CD4-positive, alpha-beta T cell (primary cell): ENCODE measurements at regions not wholly inside any gene's neighbourhood (a gene's known extent, or its start where the extent isn't known, plus 50 kb on each side); places are given as distances from the start of the nearest gene placed in this dataset.

ENCODE experiments used
- ATAC-seq: fragments of 200-7000 bp; cut with Tn5 transposase; one replicate; pipeline ENCODE4 v1.10.0; 2022; ENCODE audit warnings: mild to moderate bottlenecking; ENCODE audit not compliant: poor library complexity
- CTCF ChIA-PET: fragments of 350-600 bp; sonication (Branson Sonifier 250); formaldehyde crosslinking; loops from one replicate; lab custom pipeline; 2021; ENCODE audit warnings: antibody characterized with exemption, inconsistent platforms; lab: Charles Lee
- POLR2A ChIA-PET: fragments of 350-600 bp; sonication (Branson Sonifier 250); formaldehyde crosslinking; loops from one replicate; lab custom pipeline; 2021; ENCODE audit warnings: antibody characterized with exemption, inconsistent platforms; lab: Charles Lee
- DNase-seq, 14 experiments: peaks; one replicate each; pipeline ENCODE4 v3.0.0-alpha.2; 2013 to 2020; ENCODE audit warnings: mixed read lengths in 2 of 14
- H3K27ac ChIP-seq, 2 donors: one replicate each; pipeline versions ENCODE4 v1.5.1 to v1.7.0; 2013; ENCODE audit warnings: low read length in 2 of 2, low read depth in 1 of 2, mild to moderate bottlenecking in 1 of 2
- H3K27me3 ChIP-seq, 2 experiments: 1 replicate in 1 of 2; 2 replicates in 1 of 2; pipeline versions ENCODE4 v1.6.1 to v1.7.0; 2013; ENCODE audit warnings: low read length in 2 of 2, control low read depth in 1 of 2, mild to moderate bottlenecking in 1 of 2, moderate library complexity in 1 of 2; ENCODE audit not compliant: insufficient read depth in 2 of 2, control insufficient read depth in 1 of 2
- H3K36me3 ChIP-seq: one replicate; pipeline ENCODE4 v1.6.1; 2013; ENCODE audit warnings: low read length, control low read depth; ENCODE audit not compliant: insufficient read depth
- H3K4me1 ChIP-seq: one replicate; pipeline ENCODE4 v1.6.1; 2013; ENCODE audit warnings: low read length, control low read depth; ENCODE audit not compliant: insufficient read depth
- H3K4me3 ChIP-seq: one replicate; pipeline ENCODE4 v1.5.1; 2013; ENCODE audit warnings: mild to moderate bottlenecking, low read length, moderate library complexity
- H3K9me3 ChIP-seq, 2 experiments: 1 replicate in 1 of 2; 2 replicates in 1 of 2; pipeline versions ENCODE4 v1.6.1 to v1.7.0; 2013; ENCODE audit warnings: low read length in 2 of 2, mild to moderate bottlenecking in 2 of 2, control low read depth in 1 of 2, moderate library complexity in 1 of 2; ENCODE audit not compliant: control insufficient read depth in 1 of 2, insufficient read depth in 1 of 2
- H3K27ac Mint-ChIP-seq: one replicate; pipeline ENCODE4 v1.8.0; 2020; ENCODE audit warnings: mixed read lengths
- H3K27me3 Mint-ChIP-seq: one replicate; pipeline ENCODE4 v1.8.0; 2021; ENCODE audit warnings: mixed read lengths
- H3K36me3 Mint-ChIP-seq: one replicate; pipeline ENCODE4 v1.8.0; 2021; ENCODE audit warnings: low read depth, mixed read lengths
- H3K4me1 Mint-ChIP-seq: one replicate; pipeline ENCODE4 v1.8.0; 2021; ENCODE audit warnings: low read depth, mixed read lengths
- H3K4me3 Mint-ChIP-seq: one replicate; pipeline ENCODE4 v1.8.0; 2020; ENCODE audit warnings: mild to moderate bottlenecking, mixed read lengths
- H3K9me3 Mint-ChIP-seq: one replicate; pipeline ENCODE4 v1.8.0; 2020; ENCODE audit warnings: mixed read lengths
- CTCF ChIP-seq: fragments of 200-600 bp; IDR thresholded peaks from one replicate; pipeline ENCODE4 v1.8.0; 2022; ENCODE audit warnings: antibody characterized with exemption, mild to moderate bottlenecking
- intact Hi-C, 2 experiments: fragments of 100-400 bp; cut with DNase I in 1 of 2; cut with micrococcal nuclease in 1 of 2; formaldehyde crosslinking; loops; one replicate each; pipeline versions ENCODE4 v1.15.1 to v1.9.0; 2023 to 2025; cut with DNase I, micrococcal nuclease

- intact Hi-C loops = no loop called here
- Mint-ChIP-seq H3K4me1 (no peaks in the 10 kb centered on the region), H3K4me3 (no peak overlapping the region), H3K36me3 (no peaks in the 10 kb centered on the region), H3K27ac (no peak overlapping the region), H3K27me3 (peaks cover 6% of the 10 kb centered on the region), H3K9me3 (no peaks in the 10 kb centered on the region)
- Histone ChIP-seq H3K9me3 (peaks cover 0 to 9% of the 10 kb centered on the region in 2 experiments), H3K4me1 (no peaks in the 10 kb centered on the region), H3K4me3 (no peak overlapping the region), H3K27me3 (peaks cover 0 to 4% of the 10 kb centered on the region in 2 experiments), H3K36me3 (no peaks in the 10 kb centered on the region), H3K27ac (no peak overlapping the region)
- no peak for DNase-seq
- ATAC-seq = no peak
- ChIA-PET POLR2A (no interaction called here), CTCF (no interaction called here)
- TF ChIP-seq CTCF = no peak
Observed at GRCh38 chr9:86752733-86753132, 194.6 kb downstream of the GAS1 start.

GRCh38 chr9:86751956-86752355, 195.3 kb downstream of the GAS1 start:
- Histone ChIP-seq H3K9me3 (peaks cover 0 to 9% of the 10 kb centered on the region in 2 experiments), H3K4me1 (no peaks in the 10 kb centered on the region), H3K27ac (no peak overlapping the region), H3K36me3 (no peaks in the 10 kb centered on the region), H3K27me3 (no peaks in the 10 kb centered on the region), H3K4me3 (no peak overlapping the region)
- Mint-ChIP-seq H3K9me3 (no peaks in the 10 kb centered on the region), H3K27ac (no peak overlapping the region), H3K36me3 (no peaks in the 10 kb centered on the region), H3K4me3 (no peak overlapping the region), H3K4me1 (no peaks in the 10 kb centered on the region), H3K27me3 (peaks cover 6% of the 10 kb centered on the region)
- no peak for TF ChIP-seq CTCF
- DNase-seq (no peak), ATAC-seq (no peak)
- intact Hi-C loops = no loop called here
- ChIA-PET CTCF (no interaction called here), POLR2A (no interaction called here)

- CTCF ChIA-PET = no interaction called here
- H3K4me3 Mint-ChIP-seq = no peak overlapping the region
- no peak overlapping the region for H3K27ac Mint-ChIP-seq
- ATAC-seq (no peak), DNase-seq (no peak)
- Histone ChIP-seq H3K36me3 (no peaks in the 10 kb centered on the region), H3K27ac (no peak overlapping the region), H3K27me3 (no peaks in the 10 kb centered on the region), H3K4me3 (no peak overlapping the region), H3K9me3 (peaks cover 0 to 5% of the 10 kb centered on the region in 2 experiments), H3K4me1 (no peaks in the 10 kb centered on the region)
- TF ChIP-seq CTCF = no peak
- POLR2A ChIA-PET = no interaction called here
- H3K9me3 Mint-ChIP-seq = no peaks in the 10 kb centered on the region
- H3K27me3 Mint-ChIP-seq = peaks cover 6% of the 10 kb centered on the region
- no peaks in the 10 kb centered on the region for H3K4me1 Mint-ChIP-seq
- intact Hi-C loops = no loop called here
- no peaks in the 10 kb centered on the region for H3K36me3 Mint-ChIP-seq
Observed at GRCh38 chr9:86751207-86751606, 196.1 kb downstream of the GAS1 start.
